ENCODE measurements at regions not wholly inside any gene's neighbourhood (a gene's known extent, or its start where the extent isn't known, plus 50 kb on each side); places are given as distances from the start of the nearest gene placed in this dataset.
"Not testable (repeated sequence)": the region's sequence is repeated elsewhere in the genome, so short reads cannot be mapped to it uniquely, and the experiment has no call there.

GRCh38 chr12:131192951-131193350, 239.2 kb downstream of the ADGRD1 start:
- H3K9me3 ChIP-seq (ENCODE audit: control insufficient read depth, insufficient read depth, low read length), result peaks cover 7% of the 10 kb centered on the region; the same call in 1 of the 2 replicates
- no peaks in the 10 kb centered on the region; the same call in 1 of the 2 replicates for H3K27me3 ChIP-seq (ENCODE audit: control insufficient read depth, insufficient read depth, low read length)
- no peak overlapping the region for H3K27ac ChIP-seq (ENCODE audit: low read depth, low read length)
- H3K9ac ChIP-seq (ENCODE audit: low read depth, low read length), result no peak overlapping the region
- no peak overlapping the region for H3K4me3 ChIP-seq (ENCODE audit: low read depth, low read length)
- H3K4me1 ChIP-seq (ENCODE audit: control insufficient read depth, insufficient read depth, low read length), result no peaks in the 10 kb centered on the region
- H3K36me3 ChIP-seq (ENCODE audit: control insufficient read depth, insufficient read depth, low read length), result no peaks in the 10 kb centered on the region

DNA sequence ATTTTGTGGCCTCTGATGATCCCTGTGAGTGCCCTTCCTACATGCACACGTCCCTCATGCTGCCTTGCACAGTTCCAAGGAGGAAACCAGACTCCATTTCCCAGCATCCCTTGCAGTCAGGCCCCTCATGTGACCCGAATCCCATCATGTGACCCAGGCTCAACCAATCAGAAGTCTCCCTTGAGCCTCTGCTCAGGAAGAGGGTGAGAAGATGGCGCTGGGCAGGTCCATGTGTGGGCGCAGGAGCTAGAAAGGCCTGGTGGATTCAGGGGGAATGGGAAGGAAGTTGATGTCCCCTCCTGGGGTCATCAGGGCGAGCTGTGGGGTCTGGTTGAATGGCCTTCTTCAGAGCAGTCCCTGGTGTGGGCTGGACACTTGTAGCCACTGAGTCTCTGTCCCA, 240.5 kb downstream of the ADGRD1 start:
- H3K9me3 ChIP-seq (ENCODE audit: control insufficient read depth, insufficient read depth, low read length), result peaks cover 7% of the 10 kb centered on the region; the same call in 1 of the 2 replicates
- no peak overlapping the region for H3K27ac ChIP-seq (ENCODE audit: low read depth, low read length)
- H3K4me1 ChIP-seq (ENCODE audit: control insufficient read depth, insufficient read depth, low read length), result no peaks in the 10 kb centered on the region
- no peaks in the 10 kb centered on the region; the same call in 1 of the 2 replicates for H3K27me3 ChIP-seq (ENCODE audit: control insufficient read depth, insufficient read depth, low read length)
- H3K9ac ChIP-seq (ENCODE audit: low read depth, low read length), result no peak overlapping the region
- H3K36me3 ChIP-seq (ENCODE audit: control insufficient read depth, insufficient read depth, low read length), result no peaks in the 10 kb centered on the region
- no peak overlapping the region for H3K4me3 ChIP-seq (ENCODE audit: low read depth, low read length)

- H3K9me3 ChIP-seq (ENCODE audit: control insufficient read depth, insufficient read depth, low read length), result peaks cover 7% of the 10 kb centered on the region; the same call in 1 of the 2 replicates
- no peaks in the 10 kb centered on the region for H3K4me1 ChIP-seq (ENCODE audit: control insufficient read depth, insufficient read depth, low read length)
- no peaks in the 10 kb centered on the region; the same call in 1 of the 2 replicates for H3K27me3 ChIP-seq (ENCODE audit: control insufficient read depth, insufficient read depth, low read length)
- no peak overlapping the region for H3K9ac ChIP-seq (ENCODE audit: low read depth, low read length)
- no peaks in the 10 kb centered on the region for H3K36me3 ChIP-seq (ENCODE audit: control insufficient read depth, insufficient read depth, low read length)
- no peak overlapping the region for H3K4me3 ChIP-seq (ENCODE audit: low read depth, low read length)
- no peak overlapping the region for H3K27ac ChIP-seq (ENCODE audit: low read depth, low read length)
These were observed 242.1 kb downstream of the ADGRD1 start for GRCh38 chr12:131195796-131196195.

DNA sequence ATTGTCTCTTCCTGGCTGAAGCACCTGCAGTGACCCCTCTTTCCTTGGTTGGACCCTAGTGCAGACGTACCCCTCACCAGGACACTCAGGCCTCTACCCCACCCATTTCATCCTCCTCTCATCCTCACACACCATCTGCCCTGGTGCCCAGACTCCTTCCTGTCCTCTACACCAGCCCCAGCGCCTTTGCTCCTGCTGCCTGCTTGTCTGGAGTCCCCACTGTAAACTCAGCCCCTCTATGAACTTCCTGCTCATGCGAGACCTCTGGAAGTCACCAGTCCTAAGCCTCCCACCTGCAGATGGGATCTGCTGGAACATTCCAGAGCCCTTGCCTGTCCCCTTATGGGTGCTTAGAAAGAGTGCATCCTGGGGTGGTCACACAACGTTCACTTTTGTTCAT, 242.5 kb downstream of the ADGRD1 start:
- Histone ChIP-seq H3K9ac (ENCODE audit: low read depth, low read length) (no peak overlapping the region), H3K4me1 (ENCODE audit: control insufficient read depth, insufficient read depth, low read length) (no peaks in the 10 kb centered on the region), H3K36me3 (ENCODE audit: control insufficient read depth, insufficient read depth, low read length) (no peaks in the 10 kb centered on the region), H3K9me3 (ENCODE audit: control insufficient read depth, insufficient read depth, low read length) (peaks cover 7% of the 10 kb centered on the region; the same call in 1 of the 2 replicates), H3K27me3 (ENCODE audit: control insufficient read depth, insufficient read depth, low read length) (no peaks in the 10 kb centered on the region), H3K27ac (ENCODE audit: low read depth, low read length) (no peak overlapping the region), H3K4me3 (ENCODE audit: low read depth, low read length) (no peak overlapping the region)

DNA sequence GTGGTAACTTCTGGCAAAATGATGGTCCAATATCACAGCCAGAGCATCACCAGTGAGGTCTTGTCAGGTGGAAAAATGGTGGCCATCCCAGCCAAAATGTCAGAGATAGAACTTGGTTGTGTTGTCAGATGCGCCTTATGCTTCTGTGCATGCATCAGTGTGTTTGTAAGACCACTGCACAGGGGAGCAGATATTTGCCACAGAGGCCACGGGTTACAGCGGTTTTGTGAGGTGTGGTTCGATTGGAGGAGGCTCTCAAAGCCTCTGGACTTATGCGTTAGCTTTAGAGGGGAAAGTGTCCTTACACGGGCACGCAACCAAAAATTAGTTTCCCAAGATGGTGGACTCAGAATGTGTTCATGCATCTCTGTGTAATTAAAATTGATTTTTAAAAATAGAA, 243.8 kb downstream of the ADGRD1 start:
- no peak overlapping the region for H3K4me3 ChIP-seq (ENCODE audit: low read depth, low read length)
- no peak overlapping the region for H3K9ac ChIP-seq (ENCODE audit: low read depth, low read length)
- no peaks in the 10 kb centered on the region for H3K4me1 ChIP-seq (ENCODE audit: control insufficient read depth, insufficient read depth, low read length)
- H3K27ac ChIP-seq (ENCODE audit: low read depth, low read length), result no peak overlapping the region
- H3K36me3 ChIP-seq (ENCODE audit: control insufficient read depth, insufficient read depth, low read length), result no peaks in the 10 kb centered on the region
- H3K9me3 ChIP-seq (ENCODE audit: control insufficient read depth, insufficient read depth, low read length), result peaks cover 7% of the 10 kb centered on the region; the same call in 1 of the 2 replicates
- H3K27me3 ChIP-seq (ENCODE audit: control insufficient read depth, insufficient read depth, low read length), result no peaks in the 10 kb centered on the region

DNA sequence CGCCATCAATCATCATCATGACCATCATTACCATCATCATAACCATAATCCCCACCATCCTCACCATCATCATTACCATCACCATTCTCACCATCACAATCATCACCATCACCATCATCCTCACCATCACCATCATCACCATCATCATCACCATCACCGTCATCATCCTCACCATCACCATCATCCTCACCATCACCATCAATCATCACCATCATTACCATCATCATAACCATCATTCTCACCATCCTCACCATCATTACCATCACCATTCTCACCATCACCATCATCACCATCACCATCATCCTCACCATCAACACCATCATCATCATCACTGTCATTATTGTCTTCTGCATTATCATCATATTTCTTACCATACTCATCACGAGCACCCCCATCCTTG, 245.5 kb downstream of the ADGRD1 start:
- Histone ChIP-seq H3K4me3 (ENCODE audit: low read depth, low read length) (no peak overlapping the region), H3K27ac (ENCODE audit: low read depth, low read length) (no peak overlapping the region), H3K9me3 (ENCODE audit: control insufficient read depth, insufficient read depth, low read length) (peaks cover 5% of the 10 kb centered on the region; the same call in 1 of the 2 replicates), H3K27me3 (ENCODE audit: control insufficient read depth, insufficient read depth, low read length) (no peaks in the 10 kb centered on the region), H3K36me3 (ENCODE audit: control insufficient read depth, insufficient read depth, low read length) (no peaks in the 10 kb centered on the region), H3K4me1 (ENCODE audit: control insufficient read depth, insufficient read depth, low read length) (no peaks in the 10 kb centered on the region), H3K9ac (ENCODE audit: low read depth, low read length) (no peak overlapping the region)

- not testable (repeated sequence) for H3K27me3 ChIP-seq (ENCODE audit: control insufficient read depth, insufficient read depth, low read length); H3K9ac ChIP-seq (ENCODE audit: low read depth, low read length); H3K9me3 ChIP-seq (ENCODE audit: control insufficient read depth, insufficient read depth, low read length); H3K4me1 ChIP-seq (ENCODE audit: control insufficient read depth, insufficient read depth, low read length); H3K27ac ChIP-seq (ENCODE audit: low read depth, low read length); H3K36me3 ChIP-seq (ENCODE audit: control insufficient read depth, insufficient read depth, low read length); H3K4me3 ChIP-seq (ENCODE audit: low read depth, low read length)
These were observed 248.2 kb downstream of the ADGRD1 start for GRCh38 chr12:131201912-131202311.

DNA sequence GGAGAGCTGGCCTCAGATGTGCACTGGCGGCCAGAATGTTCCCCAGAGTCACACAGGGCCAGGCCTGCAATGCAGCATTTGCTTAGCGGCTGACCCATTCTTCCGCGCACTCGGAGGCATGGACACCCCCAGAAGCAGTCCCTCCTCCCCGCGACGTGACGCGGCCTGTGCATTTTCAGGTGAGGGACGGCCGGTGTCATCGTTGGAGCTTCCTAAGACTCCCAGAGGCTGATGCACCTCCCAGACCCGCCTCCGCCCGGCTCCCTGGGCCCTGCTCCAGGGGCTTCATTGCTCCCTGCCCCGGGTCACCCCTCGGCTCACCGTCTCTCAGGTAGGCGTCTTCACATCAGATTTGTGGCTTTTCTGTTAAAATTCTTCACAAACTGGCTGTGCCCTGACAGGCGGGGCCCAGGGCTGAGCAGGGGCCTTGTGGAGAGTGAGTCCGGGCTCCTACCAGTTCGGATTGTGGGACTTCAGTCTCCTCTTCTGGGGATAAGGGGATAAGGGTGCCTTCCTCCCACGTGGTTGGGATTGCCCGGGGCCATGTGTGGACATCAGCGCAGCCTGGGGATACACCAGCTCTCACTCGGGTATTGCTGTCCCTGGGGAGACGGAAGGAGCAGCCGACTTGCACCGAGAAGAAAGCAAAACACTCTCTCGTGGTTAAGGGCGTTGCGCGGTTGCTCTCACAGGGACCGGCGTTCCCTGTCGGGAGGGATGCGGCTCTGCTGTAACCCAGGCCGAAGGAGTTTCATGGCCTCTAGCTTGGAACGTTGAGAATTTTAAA, 249.1 kb downstream of the ADGRD1 start:
- no peak overlapping the region for H3K9ac ChIP-seq (ENCODE audit: low read depth, low read length)
- H3K27ac ChIP-seq (ENCODE audit: low read depth, low read length), result no peak overlapping the region

GRCh38 chr12:131203666-131204415, 250.1 kb downstream of the ADGRD1 start:
- H3K4me3 ChIP-seq (ENCODE audit: low read depth, low read length), result no peak overlapping the region
- no peaks in the 10 kb centered on the region for H3K27me3 ChIP-seq (ENCODE audit: control insufficient read depth, insufficient read depth, low read length)
- H3K27ac ChIP-seq (ENCODE audit: low read depth, low read length), result no peak overlapping the region
- H3K9ac ChIP-seq (ENCODE audit: low read depth, low read length), result no peak overlapping the region
- H3K36me3 ChIP-seq (ENCODE audit: control insufficient read depth, insufficient read depth, low read length), result no peaks in the 10 kb centered on the region
- H3K9me3 ChIP-seq (ENCODE audit: control insufficient read depth, insufficient read depth, low read length), result no peaks in the 10 kb centered on the region
- H3K4me1 ChIP-seq (ENCODE audit: control insufficient read depth, insufficient read depth, low read length), result no peaks in the 10 kb centered on the region

More for the DNA sequence above, 249.1 kb downstream of the ADGRD1 start:
- Histone ChIP-seq H3K9me3 (ENCODE audit: control insufficient read depth, insufficient read depth, low read length) (no peaks in the 10 kb centered on the region), H3K4me1 (ENCODE audit: control insufficient read depth, insufficient read depth, low read length) (no peaks in the 10 kb centered on the region), H3K4me3 (ENCODE audit: low read depth, low read length) (no peak overlapping the region), H3K27me3 (ENCODE audit: control insufficient read depth, insufficient read depth, low read length) (no peaks in the 10 kb centered on the region), H3K36me3 (ENCODE audit: control insufficient read depth, insufficient read depth, low read length) (no peaks in the 10 kb centered on the region)

DNA sequence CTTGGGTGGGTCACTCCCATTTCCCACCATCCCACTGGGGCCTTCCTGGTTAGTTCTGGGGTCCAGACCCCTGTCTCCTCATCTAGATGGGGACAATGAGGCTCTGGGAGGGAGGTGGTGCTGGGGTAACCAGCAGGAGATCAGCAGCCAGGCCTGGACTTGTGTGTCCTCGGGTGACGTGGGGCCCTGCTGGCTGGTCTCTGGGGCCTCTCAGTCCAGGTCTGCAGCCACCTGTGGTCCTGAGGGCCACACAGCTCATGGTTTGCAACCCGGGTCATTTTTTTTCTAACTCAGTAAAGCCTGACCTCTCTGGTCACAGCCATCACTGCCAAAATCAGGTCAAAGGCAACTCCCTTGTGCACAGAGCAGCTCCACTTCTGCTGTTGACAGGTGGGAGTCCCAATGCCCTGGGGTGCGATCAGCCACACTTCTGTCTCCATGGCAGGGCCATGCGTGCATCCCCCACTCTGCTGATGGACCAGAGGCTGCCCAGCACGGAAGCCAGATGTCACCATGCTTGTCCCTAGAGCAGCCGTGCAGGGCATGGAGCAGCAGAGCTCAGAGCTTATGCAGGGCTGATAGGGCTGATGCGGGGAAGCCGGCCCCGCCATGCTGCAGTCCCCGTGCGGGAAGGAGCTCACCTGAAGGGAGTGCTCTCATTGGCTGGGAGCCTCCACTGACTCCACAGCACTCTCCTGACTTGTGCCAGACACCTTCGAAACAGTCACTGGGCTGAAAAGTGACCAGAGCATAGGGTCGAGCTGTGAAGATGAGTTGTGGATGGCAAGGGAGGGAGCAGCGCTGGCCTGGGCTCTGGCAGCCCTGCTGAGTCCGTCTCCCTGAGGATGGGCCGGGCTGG, 250.9 kb downstream of the ADGRD1 start:
- no peaks in the 10 kb centered on the region for H3K36me3 ChIP-seq (ENCODE audit: control insufficient read depth, insufficient read depth, low read length)
- no peaks in the 10 kb centered on the region for H3K27me3 ChIP-seq (ENCODE audit: control insufficient read depth, insufficient read depth, low read length)
- no peak overlapping the region for H3K27ac ChIP-seq (ENCODE audit: low read depth, low read length)
- H3K9ac ChIP-seq (ENCODE audit: low read depth, low read length), result no peak overlapping the region
- H3K9me3 ChIP-seq (ENCODE audit: control insufficient read depth, insufficient read depth, low read length), result no peaks in the 10 kb centered on the region
- no peak overlapping the region for H3K4me3 ChIP-seq (ENCODE audit: low read depth, low read length)
- H3K4me1 ChIP-seq (ENCODE audit: control insufficient read depth, insufficient read depth, low read length), result no peaks in the 10 kb centered on the region

Measured in HUES48 (cell line).